ENCODE measurements at regions not wholly inside any gene's neighbourhood (a gene's known extent, or its start where the extent isn't known, plus 50 kb on each side); places are given as distances from the start of the nearest gene placed in this dataset.

DNA sequence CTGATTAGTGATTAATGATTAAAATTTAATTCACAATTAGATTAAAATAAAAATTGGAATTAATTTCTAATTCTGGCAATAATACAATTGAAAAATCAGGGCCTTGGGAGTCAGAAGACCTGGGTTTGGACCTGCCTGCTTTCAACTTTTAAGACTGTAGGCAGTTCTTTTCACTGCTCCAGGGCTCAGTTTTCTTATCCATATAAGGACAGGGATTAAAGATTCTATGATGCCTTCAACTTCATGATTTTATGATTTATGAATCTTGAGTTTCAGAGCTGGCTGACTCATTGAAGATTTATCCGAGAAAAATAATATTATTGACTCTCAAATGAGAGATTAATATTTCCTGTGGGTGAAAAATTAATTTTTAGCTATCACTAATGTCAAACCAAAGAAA, 208.6 kb upstream of the ANKH start:
- DNase-seq = no peak

DNA sequence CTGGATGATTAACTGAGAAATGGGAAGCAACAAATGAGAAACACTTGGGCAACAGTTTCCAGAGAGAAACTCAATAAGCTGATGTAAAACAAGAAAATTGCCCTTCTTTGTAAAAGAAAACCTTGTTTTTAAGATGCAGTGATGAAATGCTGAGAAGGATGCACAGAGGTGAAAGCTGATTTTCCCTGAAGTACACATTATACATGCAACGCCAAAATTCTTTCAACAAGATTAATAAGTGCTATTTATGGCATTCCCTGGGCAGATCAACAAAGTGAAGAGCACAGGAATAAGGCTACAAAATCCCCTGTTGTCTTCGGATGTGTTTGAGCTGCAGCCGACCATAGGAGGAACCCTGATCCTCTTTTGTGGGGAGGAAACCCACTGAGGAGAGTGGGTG, 208.0 kb upstream of the ANKH start:
- DNase-seq = no peak

DNA sequence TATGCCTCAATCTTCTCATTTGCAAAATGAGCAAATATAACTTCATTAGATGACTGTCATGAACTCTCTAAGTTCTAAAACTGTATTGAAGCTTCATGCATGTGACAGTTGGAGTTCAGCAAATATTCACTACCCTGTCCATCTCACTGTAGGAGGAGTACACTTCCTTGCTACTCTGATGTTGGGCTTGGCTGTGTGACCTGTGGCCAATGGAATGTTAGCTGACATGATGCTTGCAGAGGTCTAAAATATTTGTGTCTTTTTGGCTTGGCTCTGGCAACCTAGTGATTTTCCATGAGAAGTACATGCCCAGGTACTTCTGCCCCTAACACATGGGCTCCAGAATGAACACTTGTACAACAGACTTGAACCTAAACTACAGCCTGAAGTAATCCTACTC, 203.1 kb upstream of the ANKH start:
- peak; percentile 65 for DNase-seq

DNA sequence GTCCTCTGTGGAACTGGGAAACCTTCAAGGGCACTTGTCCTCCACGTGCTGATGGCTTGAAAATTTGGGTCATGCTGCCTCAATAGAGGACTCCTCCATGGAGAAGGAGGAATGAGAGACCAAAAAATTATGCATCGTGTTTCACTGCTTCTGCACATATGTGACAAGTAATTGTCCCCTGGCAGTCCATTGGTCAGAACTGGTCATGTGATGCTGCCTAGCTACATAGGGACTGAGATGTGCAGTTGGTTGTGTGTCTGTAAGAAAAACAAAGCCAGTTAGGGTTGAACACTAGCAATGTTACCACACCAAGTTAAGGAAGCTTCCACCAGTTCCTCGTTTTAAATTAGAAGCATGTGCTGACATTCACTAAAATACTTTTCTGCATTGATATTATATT, 201.9 kb upstream of the ANKH start:
- DNase-seq = no peak

DNA sequence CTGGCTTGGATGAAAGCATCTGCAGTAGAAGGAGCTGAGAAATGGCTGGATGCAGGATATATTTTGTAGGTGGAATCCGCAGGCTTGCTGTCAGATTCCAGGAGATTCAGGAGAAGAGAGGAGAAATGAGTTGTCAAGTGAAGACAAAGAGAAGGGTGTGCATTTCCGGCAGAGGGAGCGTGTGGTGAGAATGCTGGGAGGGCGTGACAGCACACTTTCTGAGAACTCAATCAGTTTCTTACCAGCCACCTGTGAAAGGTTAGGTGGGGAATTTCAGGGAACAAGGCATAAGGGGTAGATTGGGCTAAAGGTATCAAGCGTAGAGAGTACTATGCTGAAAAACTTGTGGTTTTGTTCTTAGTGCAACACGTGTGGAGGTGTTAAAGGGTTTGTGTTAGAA, 199.3 kb upstream of the ANKH start:
- no peak for DNase-seq

DNA sequence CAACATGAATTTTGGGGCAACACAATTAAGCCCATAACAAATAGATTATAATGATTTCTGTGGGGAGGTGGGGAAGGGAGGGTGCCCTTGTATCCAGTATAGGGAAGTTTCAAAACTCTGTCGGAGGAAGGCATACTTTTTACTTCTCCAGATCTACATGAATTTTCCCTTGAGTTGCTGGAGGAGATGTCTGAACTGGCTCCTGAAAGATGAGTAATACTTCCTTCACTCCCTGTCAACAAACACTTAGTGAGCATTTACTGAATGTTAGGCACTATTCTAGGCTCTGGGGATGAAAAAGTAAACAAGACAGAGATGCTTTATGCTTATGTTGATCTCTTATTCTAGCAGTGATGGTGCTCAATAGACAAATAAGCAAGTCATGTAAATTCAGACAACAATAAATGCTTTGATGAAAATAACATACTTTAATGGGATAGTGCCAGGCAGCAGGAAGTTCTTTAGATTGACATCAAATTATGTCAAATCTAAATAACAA, 197.9 kb upstream of the ANKH start:
- DNase-seq = peak; percentile 11

DNA sequence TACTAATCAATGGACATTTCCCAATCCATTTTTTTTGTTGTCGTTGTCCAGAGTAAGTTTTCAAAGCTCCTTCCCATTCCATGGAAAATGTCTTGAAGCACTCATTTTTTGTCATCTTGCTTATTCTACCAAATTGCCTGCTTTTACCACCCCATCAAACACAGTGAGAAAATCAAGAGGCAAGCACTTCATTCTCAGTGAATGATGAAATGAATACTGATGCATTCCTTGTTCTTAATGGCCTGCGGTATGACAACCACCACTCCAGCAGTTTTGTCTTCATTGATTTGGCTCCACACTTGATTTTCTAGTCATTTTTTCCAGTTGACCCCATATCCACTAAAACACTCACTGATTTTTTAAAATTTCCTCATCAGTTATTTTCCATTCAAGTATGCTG, 193.5 kb upstream of the ANKH start:
- DNase-seq = no peak

DNA sequence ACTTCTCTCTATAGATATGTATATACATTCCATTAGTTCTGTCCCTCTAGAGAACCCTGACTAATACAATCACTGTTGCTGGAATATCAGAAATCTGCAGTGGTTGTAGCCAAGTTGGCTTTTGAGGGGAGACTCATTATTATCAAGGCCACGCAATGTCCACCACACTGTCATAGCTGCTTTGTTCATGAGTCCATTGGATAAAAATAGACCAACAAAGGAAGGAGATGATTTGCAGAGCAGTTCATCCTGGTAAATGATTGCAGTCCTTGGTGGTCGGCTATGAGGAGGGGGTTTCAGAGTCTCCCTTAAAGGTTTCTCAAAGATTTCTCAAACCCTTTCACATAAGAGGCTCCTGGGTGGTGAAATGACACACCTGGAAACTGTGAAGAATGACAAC, 192.8 kb upstream of the ANKH start:
- no peak for DNase-seq

DNA sequence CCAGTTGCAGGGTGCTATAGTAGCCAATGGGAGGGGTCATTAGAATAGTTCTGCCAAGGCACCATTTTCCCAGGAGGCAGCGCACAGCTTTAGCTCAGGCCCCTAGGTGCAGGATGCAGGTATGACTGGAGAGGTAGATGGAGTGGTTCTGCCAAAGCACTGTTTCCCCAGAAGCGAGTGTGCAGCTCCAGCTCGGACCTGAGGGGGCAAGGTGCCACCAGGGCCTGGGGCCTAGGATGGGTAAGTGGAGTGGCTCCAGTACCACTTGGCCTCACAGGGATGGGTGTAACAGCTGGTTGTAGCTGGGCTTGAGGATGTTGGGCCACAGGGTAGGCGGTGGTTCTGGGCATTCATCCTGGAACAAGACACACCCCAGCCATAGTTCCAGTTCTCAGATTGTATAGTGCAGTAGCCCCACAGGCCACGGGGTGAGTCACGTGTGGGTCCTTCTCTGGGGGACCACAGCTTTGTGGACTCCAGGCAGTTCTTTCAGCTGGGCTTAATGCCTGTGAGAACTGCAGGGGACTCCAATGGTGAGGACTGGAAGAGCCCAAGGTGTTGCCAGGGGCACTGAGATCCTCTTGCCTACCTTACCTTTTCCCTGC, 185.5 kb upstream of the ANKH start:
- no peak for DNase-seq

DNA sequence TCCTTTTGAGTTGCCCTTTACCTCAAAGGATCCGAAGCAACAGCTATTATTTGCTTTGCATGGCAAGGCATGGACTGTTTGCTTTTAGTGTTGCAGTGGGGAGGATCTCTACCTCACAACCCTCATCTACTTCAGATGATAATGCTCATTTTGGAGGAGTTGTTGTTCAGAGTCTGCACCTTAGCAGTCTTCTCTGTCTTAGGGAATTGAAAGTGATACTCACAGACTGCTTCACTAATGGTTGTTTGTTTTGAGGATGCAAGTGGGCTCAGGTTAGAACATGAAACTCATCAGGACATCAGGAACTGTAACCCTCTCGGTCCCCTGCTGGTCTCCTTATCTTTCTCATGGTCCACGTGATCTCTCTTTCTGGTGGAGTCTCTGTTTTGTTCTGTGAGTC, 172.9 kb upstream of the ANKH start:
- no peak for DNase-seq

DNA sequence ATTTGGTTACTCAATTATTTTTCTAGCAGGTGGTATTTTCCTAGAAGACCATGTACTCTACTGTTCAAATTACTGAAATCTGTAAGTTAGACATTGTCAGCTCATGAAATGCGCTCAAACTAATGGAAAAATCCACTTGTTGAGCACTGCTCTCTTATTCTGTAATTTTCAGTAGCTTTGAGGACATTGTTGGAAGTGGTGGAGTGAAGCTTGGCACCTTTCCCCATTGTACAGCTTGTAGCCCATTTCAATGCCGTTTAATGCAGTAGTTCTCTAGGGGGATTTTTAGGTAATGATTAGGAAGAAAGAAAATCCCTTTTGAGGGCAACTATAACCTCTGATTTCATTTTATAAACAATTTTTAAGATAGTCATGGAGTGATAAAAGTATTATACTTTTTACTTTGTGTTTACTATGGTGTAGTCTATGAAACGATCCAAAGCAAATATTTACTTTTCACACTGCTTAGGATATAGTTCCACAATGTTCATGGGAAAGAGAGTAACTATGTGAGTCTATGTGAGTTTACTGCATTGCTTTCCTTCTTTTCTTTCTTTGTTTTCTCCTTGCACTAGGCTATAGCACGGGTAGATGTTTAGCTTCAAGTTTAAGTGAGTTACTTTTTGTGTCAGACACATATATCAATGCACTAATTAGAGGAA, 165.8 kb upstream of the ANKH start:
- DNase-seq = no peak

DNA sequence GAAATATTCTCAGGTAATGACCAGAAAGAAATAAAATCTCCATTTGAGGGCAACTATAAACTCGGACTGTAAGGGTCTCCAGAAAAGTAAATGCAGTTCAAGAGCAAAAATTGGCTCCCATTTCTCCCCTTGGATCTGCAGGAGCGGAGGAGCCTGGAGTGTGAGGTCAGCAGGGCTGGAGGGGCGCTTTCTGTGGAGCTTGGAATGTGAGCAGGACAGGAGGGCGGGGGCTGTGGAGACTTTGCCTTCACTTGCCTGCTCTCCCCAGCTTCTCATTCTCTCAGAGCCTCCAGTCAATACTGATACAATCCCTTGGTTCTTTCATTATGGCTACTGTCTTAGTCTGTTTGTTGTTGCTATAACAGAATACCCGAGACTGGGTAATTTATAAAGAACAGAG, 162.8 kb upstream of the ANKH start:
- no peak for DNase-seq

DNA sequence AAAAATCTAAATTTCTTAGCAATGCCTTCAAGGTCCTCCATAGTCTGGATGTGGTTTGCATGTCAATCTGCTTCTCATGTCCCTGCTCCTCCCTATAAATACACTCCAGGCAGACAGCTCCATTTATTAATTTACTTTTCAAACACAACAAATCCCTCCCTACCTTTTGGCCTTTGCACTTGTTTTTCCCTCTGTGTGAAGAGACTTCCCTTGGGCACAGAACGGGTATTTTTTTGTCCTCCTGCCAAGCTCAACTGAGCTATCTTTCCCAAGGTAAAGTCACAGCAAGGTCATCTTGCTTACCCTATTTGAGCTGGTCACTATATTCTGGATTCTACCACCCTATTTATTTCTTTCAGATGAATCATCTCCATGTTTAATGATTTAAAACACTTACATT, 159.6 kb upstream of the ANKH start:
- no peak for DNase-seq

DNA sequence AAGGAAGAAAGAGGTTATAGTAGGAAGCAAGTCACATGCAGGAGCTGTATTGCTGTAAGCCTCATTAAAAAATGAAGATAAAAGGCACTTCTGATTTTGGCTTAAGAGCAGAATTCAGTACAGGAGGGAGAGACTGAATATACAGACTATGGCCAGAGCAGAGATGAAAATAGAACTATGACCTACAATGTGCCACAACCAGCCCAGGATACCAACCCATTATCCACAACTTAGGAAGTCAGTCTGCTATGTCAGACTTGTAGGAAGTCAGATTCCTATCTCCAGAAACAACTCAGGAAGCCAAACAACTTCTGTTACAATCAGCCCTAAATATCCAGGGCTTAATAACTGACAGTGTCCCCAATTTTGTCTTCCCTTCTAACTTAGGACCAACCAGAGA, 156.2 kb upstream of the ANKH start:
- no peak for DNase-seq

DNA sequence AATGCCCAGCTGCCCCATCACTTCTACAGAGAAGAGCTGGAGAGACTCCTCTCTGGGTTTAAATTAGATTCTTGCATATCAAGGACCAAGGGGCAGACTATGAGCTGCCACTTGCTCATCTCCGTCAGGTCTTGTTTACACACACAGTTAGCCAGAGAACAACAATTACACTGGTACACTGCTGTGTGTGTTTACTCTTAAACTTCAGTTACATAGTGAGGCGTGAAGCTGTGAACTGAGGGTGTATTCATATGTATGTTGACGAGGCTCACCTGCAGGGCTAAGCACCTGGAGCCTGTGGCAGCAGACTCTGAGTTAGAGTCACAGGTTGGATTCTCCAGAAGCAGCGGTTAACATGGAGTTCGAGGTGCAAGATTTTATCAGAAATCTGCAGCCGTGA, 155.4 kb upstream of the ANKH start:
- DNase-seq = no peak

DNA sequence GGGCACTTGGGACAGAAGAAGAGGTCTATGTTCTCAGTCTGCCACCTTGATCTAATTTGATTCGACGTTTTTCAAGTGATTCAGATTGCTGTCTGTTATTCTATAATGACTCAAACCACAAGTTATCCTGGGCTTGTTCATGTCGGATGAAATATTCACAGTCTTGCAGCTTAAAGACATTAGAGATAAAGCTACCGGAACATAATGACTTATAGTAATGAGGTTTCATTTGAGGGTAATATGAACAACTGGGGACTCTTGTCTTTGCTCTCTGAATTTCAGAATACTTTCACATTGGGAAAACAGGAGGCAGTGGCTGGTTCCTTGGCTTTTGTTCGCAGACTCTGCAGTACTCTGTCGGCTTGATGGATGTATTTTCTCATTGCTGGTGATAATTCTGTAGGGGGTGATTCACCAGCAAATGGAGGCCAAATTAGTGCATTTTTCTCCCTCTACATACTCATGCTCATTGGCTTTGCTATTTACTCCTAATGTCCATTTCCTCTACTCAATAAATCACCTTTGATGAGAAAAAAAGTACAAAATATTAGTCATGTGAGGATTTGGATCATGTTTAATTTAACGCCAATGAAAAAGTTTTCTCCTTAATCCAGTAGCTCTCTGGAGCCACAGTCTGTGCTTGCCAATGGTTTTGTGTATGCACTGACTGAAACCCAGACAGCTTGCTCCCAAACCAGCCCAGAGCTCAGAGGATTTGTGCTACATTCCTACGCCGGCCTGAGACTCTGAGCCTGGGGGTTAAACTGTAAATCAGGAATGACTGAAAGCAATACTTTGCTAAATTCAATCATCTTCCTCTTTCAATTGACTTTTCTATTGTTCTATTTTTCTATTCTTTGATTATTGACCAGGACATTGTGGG, 154.7 kb upstream of the ANKH start:
- peak; percentile 64 for DNase-seq

DNA sequence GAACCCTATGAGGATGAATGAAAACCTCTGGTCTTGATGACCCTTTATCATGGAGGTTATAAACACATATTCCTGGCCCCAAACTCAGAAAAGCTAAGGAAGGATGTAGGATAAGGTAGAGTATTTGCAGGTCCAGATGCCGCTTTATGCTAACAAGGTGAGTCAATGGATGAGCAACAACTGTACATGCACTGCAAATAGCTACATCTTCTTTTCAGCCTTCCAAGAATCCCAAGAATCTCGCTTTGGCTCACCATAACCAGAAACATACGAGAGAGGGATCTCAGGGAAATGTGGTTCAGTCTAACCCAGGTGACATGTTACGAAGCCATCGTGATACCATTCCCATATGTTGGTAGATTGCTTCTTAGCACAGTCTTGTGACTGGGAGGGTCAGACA, 152.3 kb upstream of the ANKH start:
- no peak for DNase-seq

DNA sequence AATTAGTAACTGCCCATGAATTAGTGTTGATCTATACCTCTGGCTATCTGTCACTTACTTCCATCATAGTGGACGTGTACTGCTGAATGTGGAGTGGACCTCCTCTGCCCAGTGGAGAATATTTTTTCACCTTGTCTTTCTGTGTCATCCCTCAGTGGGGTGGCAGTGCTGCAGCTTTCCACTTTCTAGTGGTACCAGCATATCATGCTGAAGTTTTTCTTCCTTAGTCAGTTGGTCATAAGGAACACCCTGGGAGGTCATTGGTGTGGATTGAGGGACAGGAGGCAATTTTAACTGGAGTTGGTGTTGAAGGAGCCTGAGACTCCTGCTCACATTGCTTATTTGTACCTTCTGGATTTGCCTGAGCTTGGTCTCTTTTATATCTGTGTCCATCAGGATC, 151.7 kb upstream of the ANKH start:
- DNase-seq = no peak

DNA sequence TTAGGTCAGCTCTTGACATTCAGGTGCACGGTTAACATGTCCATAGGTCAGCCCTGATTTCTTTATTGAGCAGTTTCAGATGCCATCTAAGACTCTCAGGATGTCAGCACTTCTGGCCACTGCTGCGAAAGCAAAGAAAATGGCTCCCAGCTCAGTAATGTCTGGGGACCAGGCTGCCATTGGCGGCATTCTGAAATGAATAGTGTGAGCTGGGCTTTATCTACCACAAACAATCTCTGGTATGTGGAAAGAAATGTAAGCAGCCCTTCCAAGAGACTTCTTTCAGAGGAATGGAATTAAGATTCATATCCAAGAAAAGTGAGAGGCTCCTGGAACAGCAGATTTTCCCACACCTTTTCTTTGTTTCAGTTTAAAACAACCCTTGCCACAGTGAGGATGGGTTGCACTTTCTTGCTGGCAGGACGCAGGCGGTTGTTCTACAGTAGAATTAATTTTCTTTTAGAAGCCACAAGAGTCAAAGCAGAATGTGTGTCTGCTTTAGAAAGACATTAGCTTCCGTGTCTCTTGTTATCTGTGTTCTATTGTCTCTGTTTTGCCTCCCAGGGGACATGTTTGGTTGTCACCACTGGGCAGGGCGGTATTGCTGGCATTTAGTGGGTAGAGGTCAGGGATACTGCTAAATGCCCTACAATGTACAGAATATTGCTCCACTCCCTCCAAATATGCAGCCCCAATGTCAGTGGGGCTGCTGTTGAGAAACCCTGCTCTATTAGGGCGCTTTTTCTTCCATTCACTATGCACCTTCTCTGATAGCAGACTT, 149.9 kb upstream of the ANKH start:
- DNase-seq = peak; percentile 76

DNA sequence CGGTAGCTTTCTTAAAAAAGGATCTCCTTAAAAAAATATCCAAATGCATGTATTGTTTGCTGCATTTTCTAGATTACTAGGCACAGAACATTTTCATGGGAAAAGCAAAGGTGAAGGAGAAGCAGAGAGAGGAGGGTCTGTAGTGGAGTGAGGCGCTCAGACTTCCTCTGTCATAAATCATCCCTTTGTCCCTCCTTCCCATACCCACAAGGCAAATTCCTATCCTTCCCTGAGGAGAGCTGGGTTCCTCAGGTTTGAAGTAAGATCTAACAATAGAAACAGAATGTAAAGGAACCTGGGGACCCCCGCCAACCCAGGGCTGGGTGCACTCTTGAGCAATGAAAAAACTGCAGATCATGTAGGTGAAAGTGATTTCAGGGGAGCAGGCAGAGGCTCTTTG, 149.2 kb upstream of the ANKH start:
- peak; percentile 22 for DNase-seq

DNA sequence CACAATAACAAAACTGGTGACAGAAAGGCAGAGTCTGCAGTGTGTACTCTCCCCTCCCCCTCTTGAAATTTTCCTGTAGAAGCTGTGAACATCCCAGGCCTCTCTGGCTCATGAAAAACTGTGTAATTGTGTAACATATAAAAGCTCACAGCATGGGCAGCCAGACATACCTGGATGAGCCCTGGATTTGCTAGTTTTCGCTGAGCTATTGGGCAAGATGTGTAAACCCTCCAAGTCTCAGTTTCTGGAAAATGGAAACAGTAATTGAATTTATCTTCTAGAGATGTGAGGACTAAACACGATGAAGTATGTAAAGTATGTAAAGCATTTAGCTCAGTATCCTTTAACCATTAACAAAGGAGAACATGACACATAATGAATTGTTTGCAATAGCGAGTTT, 143.2 kb upstream of the ANKH start:
- peak; percentile 37 for DNase-seq

DNA sequence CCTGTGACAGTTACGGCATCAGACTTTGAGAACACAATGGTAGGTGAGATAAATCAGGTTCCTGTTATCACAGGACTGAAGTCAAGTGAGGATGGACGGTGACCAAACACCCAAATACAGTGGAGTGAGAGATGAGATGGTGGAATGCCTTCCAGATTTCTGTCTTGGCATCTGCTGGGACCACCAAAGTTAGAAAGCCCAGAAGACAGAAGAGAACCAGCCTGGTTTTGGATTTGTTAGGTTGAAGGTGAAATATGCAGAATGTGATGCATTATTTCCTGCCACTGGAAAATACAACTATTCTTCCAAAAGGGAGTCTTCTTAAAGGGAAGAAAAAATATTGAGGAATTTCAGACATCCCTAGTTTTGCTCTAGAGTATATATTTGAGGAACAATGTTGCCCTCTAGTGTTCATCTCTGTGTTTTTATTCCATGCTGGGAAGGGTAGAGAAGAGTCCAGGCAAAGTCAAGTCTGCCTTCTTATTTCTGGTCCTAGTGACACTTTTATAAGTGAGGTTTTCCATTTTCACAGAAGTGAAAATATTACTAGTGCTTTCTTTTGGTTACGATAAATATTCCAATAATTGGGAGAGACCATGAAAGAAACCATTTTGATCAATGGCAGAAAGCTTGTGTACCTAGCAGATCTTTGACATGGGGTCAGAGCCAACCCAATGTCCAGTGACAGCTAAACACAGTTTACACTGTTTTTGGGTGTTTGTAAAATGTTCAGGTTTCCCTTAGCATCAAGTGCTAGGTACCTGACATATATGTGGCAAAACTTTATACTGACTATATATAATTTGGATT, 142.3 kb upstream of the ANKH start:
- DNase-seq = peak; percentile 39

All from NCI-H226 (cell line).